ENCODE measurements at regions not wholly inside any gene's neighbourhood (a gene's known extent, or its start where the extent isn't known, plus 50 kb on each side); places are given as distances from the start of the nearest gene placed in this dataset.
"Not testable (repeated sequence)": the region's sequence is repeated elsewhere in the genome, so short reads cannot be mapped to it uniquely, and the experiment has no call there.

DNA sequence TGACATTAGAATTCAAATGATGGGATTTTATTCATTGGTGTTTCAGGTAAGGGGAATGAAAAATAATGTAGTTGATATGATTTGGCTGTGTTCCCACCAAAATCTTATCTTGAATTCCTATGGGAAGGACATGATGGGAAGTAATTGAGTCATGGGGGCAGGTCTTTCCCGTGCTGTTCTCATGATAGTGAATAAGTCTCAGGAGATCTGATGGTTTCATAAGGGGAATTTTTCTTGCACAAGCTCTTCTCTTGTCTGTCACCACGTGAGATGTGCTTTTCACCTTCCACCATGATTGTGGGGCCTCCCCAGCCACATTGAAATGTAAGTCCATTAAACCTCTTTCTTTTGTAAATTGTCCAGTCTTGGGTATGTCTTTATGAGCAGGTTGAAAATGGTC is 268.6 kb upstream of the CHORDC1 start:
- H3K27ac ChIP-seq, result no peak overlapping the region
- H3K27me3 ChIP-seq, result no peaks in the 10 kb centered on the region
- no peaks in the 10 kb centered on the region for H3K4me1 ChIP-seq
- no peak for DNase-seq
- TF ChIP-seq, protein P1, sequence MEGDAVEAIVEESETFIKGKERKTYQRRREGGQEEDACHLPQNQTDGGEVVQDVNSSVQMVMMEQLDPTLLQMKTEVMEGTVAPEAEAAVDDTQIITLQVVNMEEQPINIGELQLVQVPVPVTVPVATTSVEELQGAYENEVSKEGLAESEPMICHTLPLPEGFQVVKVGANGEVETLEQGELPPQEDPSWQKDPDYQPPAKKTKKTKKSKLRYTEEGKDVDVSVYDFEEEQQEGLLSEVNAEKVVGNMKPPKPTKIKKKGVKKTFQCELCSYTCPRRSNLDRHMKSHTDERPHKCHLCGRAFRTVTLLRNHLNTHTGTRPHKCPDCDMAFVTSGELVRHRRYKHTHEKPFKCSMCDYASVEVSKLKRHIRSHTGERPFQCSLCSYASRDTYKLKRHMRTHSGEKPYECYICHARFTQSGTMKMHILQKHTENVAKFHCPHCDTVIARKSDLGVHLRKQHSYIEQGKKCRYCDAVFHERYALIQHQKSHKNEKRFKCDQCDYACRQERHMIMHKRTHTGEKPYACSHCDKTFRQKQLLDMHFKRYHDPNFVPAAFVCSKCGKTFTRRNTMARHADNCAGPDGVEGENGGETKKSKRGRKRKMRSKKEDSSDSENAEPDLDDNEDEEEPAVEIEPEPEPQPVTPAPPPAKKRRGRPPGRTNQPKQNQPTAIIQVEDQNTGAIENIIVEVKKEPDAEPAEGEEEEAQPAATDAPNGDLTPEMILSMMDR (IDR thresholded peaks at IDR 0.05), result no peak
- no peak for TF ChIP-seq POLR2A (IDR thresholded peaks at IDR 0.05)
- no peak overlapping the region for H3K4me3 ChIP-seq
- intact Hi-C loops (cut with DNase I; ENCODE audit: low total_unique reads), result no loop called here
- no peaks in the 10 kb centered on the region for H3K9me3 ChIP-seq
- H3K36me3 ChIP-seq, result no peaks in the 10 kb centered on the region

GRCh38 chr11:90476442-90477007 is 253.7 kb upstream of the CHORDC1 start:
- no peak overlapping the region for H3K27ac ChIP-seq
- intact Hi-C loops (cut with DNase I; ENCODE audit: low total_unique reads), result no loop called here
- TF ChIP-seq, protein P1 (IDR thresholded peaks at IDR 0.05), result no peak
- TF ChIP-seq POLR2A (IDR thresholded peaks at IDR 0.05), result no peak
- H3K27me3 ChIP-seq, result no peaks in the 10 kb centered on the region
- no peaks in the 10 kb centered on the region for H3K4me1 ChIP-seq
- DNase-seq, result no peak
- H3K36me3 ChIP-seq, result no peaks in the 10 kb centered on the region
- H3K4me3 ChIP-seq, result no peak overlapping the region
- no peaks in the 10 kb centered on the region for H3K9me3 ChIP-seq

DNA sequence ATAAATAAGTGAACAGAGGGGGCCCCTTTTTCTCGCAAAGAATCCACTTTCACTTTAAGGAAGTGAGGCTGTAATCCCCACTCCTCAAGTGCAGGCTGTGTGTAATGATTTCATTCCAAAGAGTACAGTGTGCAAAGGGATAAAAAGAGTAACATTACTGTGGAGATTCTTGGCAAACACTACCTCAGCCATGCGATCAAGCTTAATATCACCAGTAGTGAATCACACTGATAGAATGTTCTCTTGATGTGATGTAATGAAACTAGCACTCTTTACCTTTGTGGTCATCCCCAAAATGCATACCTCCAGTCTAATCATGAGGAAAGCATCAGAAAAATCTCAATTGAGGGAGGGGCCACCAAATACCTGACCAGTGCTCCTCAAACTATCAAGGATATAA is 246.1 kb upstream of the CHORDC1 start:
- Histone ChIP-seq H3K4me1 (no peaks in the 10 kb centered on the region), H3K9me3 (no peaks in the 10 kb centered on the region), H3K4me3 (no peak overlapping the region), H3K27ac (no peak overlapping the region), H3K36me3 (no peaks in the 10 kb centered on the region), H3K27me3 (no peaks in the 10 kb centered on the region)
- no peak for DNase-seq
- TF ChIP-seq, protein P1 (IDR thresholded peaks at IDR 0.05), result no peak
- TF ChIP-seq POLR2A (IDR thresholded peaks at IDR 0.05), result no peak
- intact Hi-C loops (cut with DNase I; ENCODE audit: low total_unique reads), result no loop called here

- Histone ChIP-seq H3K4me3 (no peak overlapping the region), H3K27me3 (no peaks in the 10 kb centered on the region), H3K27ac (no peak overlapping the region), H3K36me3 (no peaks in the 10 kb centered on the region), H3K4me1 (no peaks in the 10 kb centered on the region), H3K9me3 (no peaks in the 10 kb centered on the region)
- TF ChIP-seq, protein P1 (IDR thresholded peaks at IDR 0.05), result no peak
- no peak for TF ChIP-seq POLR2A (IDR thresholded peaks at IDR 0.05)
- intact Hi-C loops (cut with DNase I; ENCODE audit: low total_unique reads), result no loop called here
- DNase-seq, result no peak
Observed at GRCh38 chr11:90465553-90465952, 242.7 kb upstream of the CHORDC1 start.

DNA sequence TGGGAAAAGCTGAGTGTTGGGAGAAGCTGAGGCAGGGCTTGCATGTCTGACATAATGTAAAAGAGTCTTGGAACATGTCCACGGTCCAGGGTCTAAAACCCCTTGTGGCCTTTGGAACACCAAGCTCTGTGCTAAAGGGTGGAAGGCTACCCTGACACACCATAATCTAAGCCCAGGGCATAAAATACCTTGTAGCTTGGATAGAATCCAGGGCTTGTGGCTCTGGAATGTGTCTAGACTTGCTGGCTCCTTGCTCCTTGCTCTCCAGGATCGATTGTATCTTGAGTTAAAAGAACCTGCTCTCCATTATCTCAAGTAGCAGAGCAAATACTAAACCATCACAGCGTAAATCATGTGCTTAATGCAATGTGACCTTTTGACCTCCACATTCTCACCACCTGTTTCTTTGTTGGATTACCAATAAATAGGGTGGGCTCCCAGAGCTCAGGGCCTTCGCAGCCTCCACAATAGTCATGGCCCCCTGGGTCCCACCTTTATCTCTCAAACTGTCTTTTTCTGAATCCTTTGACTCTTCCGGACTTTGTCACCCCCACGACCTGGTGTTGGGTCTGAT is 232.6 kb upstream of the CHORDC1 start:
- H3K27ac ChIP-seq; H3K4me3 ChIP-seq; DNase-seq; intact Hi-C loops (cut with DNase I; ENCODE audit: low total_unique reads); H3K9me3 ChIP-seq; H3K4me1 ChIP-seq; H3K27me3 ChIP-seq; H3K36me3 ChIP-seq: not testable (repeated sequence)

- Histone ChIP-seq H3K36me3 (no peaks in the 10 kb centered on the region), H3K4me1 (no peaks in the 10 kb centered on the region), H3K9me3 (no peaks in the 10 kb centered on the region), H3K27ac (no peak overlapping the region), H3K4me3 (no peak overlapping the region), H3K27me3 (no peaks in the 10 kb centered on the region)
- TF ChIP-seq, protein P1 (IDR thresholded peaks at IDR 0.05), result no peak
- no peak for TF ChIP-seq POLR2A (IDR thresholded peaks at IDR 0.05)
- no peak for DNase-seq
- intact Hi-C loops (cut with DNase I; ENCODE audit: low total_unique reads), result no loop called here
Observed at GRCh38 chr11:90453525-90453924, 230.7 kb upstream of the CHORDC1 start.
